OCI-M2 (cell line): ENCODE measurements at regions not wholly inside any gene's neighbourhood (a gene's known extent, or its start where the extent isn't known, plus 50 kb on each side); places are given as distances from the start of the nearest gene placed in this dataset.
"Not testable (repeated sequence)": the region's sequence is repeated elsewhere in the genome, so short reads cannot be mapped to it uniquely, and the experiment has no call there.

ENCODE experiments used
- DNase-seq: peaks from one replicate; lab custom pipeline; 2025; ENCODE audit not compliant: unreplicated experiment; lab: John Stamatoyannopoulos, UW

DNA sequence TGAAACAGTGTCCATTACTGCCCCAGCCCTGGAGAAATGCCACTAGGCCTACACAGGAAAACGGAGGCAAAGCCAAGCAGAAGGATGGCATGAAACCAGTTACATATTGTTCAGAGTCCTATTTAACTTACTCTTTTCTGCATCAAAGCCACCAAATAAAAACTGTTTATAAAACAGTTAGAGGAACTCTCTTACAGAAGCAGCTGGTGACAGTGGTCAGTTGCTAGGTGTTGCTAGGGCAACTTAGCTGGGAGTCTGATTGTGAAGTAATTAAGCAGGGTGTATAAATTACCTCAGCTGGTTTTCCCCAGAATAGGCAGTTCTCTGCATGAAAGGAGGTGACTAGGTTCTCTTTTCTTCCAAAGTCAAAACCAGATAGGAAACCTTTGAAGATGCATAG lies 115.6 kb upstream of the ZBED5 start:
- DNase-seq, result no peak

DNA sequence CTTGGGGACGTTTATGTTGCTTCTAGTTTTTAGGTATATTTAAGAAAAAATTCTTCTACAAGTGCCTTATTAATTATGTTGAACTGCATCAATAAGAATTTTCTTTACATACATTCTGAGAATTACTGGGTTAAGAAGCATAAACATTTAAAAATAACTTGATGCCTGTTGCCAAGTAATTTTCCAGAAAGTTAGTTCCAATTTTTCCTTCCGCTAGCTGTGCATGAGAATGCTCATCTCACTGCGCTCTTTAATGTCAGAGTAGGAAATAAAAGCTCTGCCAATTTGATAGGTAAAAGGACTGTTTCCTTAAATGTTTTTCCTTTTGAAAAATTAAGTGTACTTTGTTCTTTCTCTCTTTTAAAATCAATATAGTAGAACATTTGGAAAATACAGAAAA lies 113.1 kb upstream of the ZBED5 start:
- DNase-seq, result no peak

- DNase-seq, result no peak
Measured at GRCh38 chr11:10969387-10969786, 111.5 kb upstream of the ZBED5 start.

- not testable (repeated sequence) for DNase-seq
Measured at GRCh38 chr11:10956884-10957283, 99.0 kb upstream of the ZBED5 start.

GRCh38 chr11:10955616-10956015 lies 97.8 kb upstream of the ZBED5 start:
- DNase-seq, result no peak

DNA sequence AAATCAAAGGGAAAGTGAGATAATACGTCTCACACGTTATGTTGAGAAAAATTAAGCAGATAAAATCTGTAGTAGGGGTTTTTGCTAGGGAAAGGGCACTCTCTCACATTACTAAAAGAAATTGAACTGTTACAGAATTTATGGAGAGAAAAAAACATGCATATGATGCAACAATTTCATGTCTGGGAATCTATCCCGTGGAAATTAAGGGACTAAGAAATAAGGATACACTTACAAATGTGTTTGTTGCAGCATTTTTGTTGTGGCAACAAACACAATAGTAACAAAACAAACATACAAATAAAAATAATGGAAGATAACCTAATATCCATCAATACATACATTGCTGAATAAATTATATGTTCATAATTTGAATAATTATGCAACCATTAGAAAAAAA lies 96.3 kb upstream of the ZBED5 start:
- DNase-seq, result no peak

GRCh38 chr11:10952872-10953271 lies 95.0 kb upstream of the ZBED5 start:
- no peak for DNase-seq

DNA sequence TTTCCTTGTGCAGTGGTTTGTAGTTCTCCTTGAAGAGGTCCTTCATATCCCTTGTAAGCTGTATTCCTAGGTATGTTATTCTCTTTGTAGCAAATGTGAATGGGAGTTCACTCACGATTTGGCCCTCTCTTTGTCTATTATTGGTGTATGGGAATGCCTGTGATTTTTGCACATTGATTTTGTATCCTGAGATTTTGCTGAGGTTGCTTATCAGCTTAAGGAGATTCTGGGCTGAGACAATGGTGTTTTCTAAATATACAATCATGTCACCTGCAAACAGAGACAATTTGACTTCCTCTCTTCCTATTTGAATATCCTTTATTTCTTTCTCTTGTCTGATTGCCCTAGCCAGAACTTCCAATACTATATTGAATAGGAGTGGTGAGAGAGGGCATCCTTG lies 90.1 kb upstream of the ZBED5 start:
- DNase-seq, result not testable (repeated sequence)

DNA sequence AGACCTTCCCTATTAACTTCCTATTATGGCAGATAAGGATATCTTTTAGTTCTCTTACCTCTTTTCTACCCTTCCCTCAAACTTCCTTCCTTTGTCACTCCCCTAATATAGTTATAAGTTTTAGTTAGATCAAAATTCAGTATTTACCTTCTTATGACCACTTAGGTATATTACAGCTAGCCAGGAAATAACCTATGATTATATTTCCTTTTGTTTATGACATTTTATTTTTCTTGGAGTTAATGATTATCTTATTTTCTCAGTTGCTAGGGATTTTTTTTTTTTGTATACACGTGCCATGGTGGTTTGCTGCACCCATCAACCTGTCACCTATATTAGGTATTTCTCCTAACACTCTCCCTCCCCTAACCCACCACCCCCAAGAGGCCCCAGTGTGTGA lies 88.2 kb upstream of the ZBED5 start:
- DNase-seq, result no peak

DNA sequence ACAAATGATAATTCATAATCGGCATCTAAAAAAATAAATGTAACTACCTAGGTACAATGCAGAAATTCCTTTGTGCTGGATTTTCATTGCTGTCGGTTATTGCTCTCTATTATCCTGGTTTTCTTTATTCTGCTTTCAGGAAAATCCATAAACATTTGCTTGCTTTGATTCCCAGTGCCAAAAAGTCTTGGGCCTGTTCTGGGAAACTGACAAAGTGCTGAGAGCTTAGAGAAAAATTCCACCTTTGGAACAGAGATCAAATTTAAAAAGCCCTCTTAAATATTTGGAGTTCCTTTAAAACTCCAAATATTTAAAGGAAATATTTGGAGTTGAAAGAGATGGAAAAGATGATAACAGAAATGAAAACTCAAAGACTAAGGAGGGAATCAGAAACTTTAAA lies 87.3 kb upstream of the ZBED5 start:
- no peak for DNase-seq

- no peak for DNase-seq
Measured at GRCh38 chr11:10943968-10944367, 86.1 kb upstream of the ZBED5 start.

DNA sequence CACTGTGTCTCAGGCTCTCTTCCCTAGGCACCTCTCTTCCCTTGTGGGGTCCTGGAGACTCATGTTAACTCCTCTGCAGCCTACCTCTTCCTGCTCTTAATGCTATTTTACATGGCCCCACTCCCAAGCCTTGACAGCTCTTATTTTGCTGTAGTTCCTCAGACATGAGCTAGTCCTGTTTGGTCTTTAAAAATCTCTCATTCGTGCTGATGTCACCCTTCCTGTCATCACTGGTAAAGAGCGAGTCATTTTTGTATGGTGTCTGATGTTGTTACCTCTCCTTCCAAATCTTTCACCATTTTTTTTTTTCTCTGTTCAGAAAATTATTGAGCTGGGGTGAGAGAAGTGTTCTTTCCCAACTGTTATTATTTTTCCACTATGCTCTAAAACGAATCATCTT lies 84.8 kb upstream of the ZBED5 start:
- DNase-seq, result no peak

GRCh38 chr11:10941871-10942270 lies 84.0 kb upstream of the ZBED5 start:
- DNase-seq, result no peak

DNA sequence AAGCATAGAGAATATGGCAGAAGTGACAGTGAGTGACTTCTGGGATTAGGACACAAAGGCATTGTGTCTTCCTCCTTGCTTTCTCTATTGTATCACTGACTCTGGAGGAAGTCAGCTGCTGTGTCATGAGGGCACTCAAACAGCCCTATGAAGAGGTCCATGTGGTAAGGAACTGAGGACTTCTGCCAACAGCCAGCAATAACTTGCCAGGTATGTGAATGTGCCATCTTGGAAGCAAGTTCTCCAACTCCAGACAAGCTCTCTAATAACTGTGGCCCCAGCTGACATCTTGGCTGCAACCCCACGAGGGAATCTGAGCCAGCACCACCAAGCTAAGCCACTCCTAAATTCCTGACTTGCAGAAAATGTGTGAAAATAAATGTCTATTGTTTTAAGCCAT lies 83.6 kb upstream of the ZBED5 start:
- no peak for DNase-seq

- no peak for DNase-seq
Measured at GRCh38 chr11:10938650-10939387, 81.0 kb upstream of the ZBED5 start.

DNA sequence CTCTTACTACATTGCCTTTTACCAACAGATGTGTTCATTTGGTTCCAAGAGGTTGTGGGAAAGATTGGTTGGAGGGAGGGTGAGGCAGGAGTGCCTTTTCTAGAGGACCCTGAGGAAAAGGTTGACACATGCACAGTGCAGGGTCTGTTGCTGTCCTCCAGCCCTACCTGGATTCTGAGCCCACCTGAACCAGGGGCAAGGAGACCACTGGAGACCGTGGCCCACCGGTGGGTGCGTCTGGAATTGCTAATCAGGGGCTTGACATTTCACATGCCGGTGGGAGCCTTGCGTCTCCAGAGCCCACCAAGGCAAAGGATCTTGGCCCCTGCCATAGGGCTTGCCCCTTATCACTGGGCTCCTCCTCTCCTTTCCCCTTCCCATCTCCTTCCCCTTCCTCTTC lies 80.4 kb upstream of the ZBED5 start:
- no peak for DNase-seq

DNA sequence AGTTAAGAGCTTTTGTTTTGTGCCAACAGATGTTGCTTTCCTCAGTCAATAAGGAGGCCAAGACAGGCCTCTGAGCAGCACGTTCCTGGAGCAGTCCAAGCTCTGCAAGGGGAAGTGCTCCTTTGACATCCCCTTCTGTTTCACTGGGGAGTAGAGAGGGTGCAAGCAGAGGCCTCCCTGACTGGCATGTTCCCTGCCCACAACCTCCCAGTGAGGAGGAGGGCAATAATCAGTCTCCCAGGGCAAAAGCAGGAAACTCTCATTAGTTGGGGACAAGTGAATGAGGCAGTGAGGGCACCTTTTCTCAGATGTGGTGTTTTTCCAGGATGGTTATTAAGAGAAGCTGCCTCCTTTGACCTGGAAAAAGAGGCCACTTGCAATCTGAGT lies 79.5 kb upstream of the ZBED5 start:
- no peak for DNase-seq

- DNase-seq, result no peak
Measured at GRCh38 chr11:10936626-10937384, 79.0 kb upstream of the ZBED5 start.

- DNase-seq, result no peak
Measured at GRCh38 chr11:10935015-10935559, 77.2 kb upstream of the ZBED5 start.

- DNase-seq, result no peak
Measured at GRCh38 chr11:10934293-10934860, 76.5 kb upstream of the ZBED5 start.

DNA sequence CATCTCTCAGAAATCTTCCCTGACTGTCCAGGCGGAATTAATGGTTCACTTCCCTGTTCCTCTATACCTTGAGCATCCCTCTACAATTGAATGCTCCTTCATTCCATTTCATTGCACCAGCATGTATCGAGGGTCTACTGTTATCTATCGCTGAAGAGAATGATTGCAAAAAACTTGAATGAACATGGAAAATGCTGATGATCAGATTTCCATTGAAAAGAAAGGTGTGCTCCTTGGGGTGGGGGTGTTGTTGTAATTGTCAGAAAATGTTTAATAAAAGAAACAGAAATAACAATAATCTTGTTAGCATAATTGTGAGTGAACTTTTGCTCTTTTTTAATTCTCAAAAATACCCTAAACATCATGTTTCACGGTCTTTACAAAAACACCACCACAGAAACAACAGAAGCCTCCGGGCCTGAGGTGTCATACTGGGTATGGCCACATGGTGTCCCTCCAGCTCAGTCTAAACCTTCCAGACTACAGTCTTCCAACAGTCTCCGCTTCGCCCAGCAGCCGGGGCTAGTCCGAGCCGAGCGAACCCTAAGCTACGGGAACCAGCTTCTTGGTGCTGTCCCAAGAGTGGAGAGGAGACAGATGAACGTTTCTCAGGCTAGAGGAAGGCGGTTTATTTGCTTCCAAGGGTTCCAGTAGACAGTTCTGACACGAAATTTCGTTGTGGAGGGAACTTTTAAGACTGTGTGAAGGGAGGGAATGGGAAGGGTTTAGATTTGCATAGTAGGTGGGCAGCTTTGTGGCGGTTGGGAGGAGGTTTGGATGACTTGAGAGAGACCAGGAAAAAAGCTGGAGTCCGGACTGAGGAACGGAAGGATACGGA lies 75.8 kb upstream of the ZBED5 start:
- DNase-seq, result peak; percentile 61
